Prostate gland (tissue), 2 donors: ENCODE measurements at regions not wholly inside any gene's neighbourhood (a gene's known extent, or its start where the extent isn't known, plus 50 kb on each side); places are given as distances from the start of the nearest gene placed in this dataset.
A peak's percentile ranks its signal among the peaks of the same experiment; 100 is the strongest.

ENCODE experiments used
- DNase-seq: peaks from one replicate; pipeline ENCODE4 v3.0.0-alpha.2; 2019; ENCODE audit warnings: low spot score
- H3K27ac ChIP-seq, 2 donors: fragments of 200-600 bp; sonication (generic); 2 replicates each; pipeline ENCODE4 v1.5.1; 2017 to 2019
- H3K27me3 ChIP-seq: fragments of 200-600 bp; sonication (generic); replicated peaks from 2 replicates; pipeline ENCODE4 v1.5.1; 2019; ENCODE audit not compliant: insufficient read depth
- H3K36me3 ChIP-seq, 2 donors: fragments of 200-600 bp; sonication (generic); 1 replicate in 1 of 2; 2 replicates in 1 of 2; pipeline versions ENCODE4 v1.5.1 to v1.8.1; 2017 to 2019
- H3K4me1 ChIP-seq: fragments of 200-600 bp; sonication (generic); replicated peaks from 2 replicates; pipeline ENCODE4 v1.5.1; 2019
- H3K4me3 ChIP-seq, 2 donors: fragments of 200-600 bp; sonication (generic); 2 replicates each; pipeline ENCODE4 v1.5.1; 2017 to 2019
- H3K9me3 ChIP-seq: fragments of 200-600 bp; sonication (generic); 2 replicates; pipeline ENCODE4 v1.5.1; 2017
- CTCF ChIP-seq, 4 experiments: fragments of 200-600 bp in 2 of 4; fragments of 450-650 bp in 2 of 4; sonication (generic) in 2 of 4; IDR thresholded peaks; 1 replicate in 3 of 4; 2 replicates in 1 of 4; pipeline ENCODE4 v1.5.1; 2016 to 2019; ENCODE audit warnings: antibody characterized with exemption in 4 of 4, mild to moderate bottlenecking in 2 of 4, moderate library complexity in 2 of 4
- POLR2A ChIP-seq: fragments of 450-650 bp; IDR thresholded peaks from one replicate; pipeline ENCODE4 v1.6.1; 2016; ENCODE audit warnings: antibody characterized with exemption, mild to moderate bottlenecking
- POLR2AphosphoS5 ChIP-seq: sonication (generic); formaldehyde crosslinking; IDR thresholded peaks from one replicate; pipeline ENCODE4 v1.6.1; 2017; ENCODE audit warnings: antibody characterized with exemption
- WGBS: methylation state at CpG from one replicate; pipeline ENCODE4 v1.1.5; 2018; 5-methylcytosine and 5-hydroxymethylcytosine counted together
- intact Hi-C: fragments of 100-400 bp; cut with DNase I; formaldehyde crosslinking; loops from one replicate; pipeline ENCODE4 v1.14.2; 2022

DNA sequence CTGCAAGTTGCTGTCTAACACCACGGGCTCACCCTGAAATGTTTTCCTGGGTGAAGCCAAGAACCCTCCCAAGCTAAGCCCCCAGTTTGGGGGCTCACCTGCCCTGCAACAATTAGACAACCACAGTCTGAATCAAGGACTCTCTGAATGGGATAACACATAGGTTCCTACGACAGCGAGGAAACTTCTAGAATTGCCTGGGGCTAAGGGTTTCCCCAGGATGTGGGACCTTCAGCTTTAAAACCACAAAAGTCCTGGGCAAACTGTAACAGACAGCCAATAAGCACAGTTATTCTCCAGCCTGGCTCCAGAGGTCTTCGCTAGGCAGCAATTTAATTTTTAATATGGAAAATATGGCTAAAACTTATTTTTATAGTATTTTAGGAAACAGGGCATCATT, 162.6 kb downstream of the PRKX start:
- DNase-seq: no peak
- WGBS: 94% methylated on average over 3 of the region's 4 CpGs
- Histone ChIP-seq H3K27me3 (no peaks in the 10 kb centered on the region), H3K36me3 (no peaks in the 10 kb centered on the region), H3K27ac (no peak overlapping the region), H3K9me3 (no peaks in the 10 kb centered on the region), H3K4me1 (no peaks in the 10 kb centered on the region), H3K4me3 (no peak overlapping the region)
- TF ChIP-seq CTCF (IDR thresholded peaks at IDR 0.05) (no peak), POLR2A (no peak), POLR2AphosphoS5 (no peak)
- intact Hi-C loops: no loop called here

- intact Hi-C loops: no loop called here
- 96% methylated on average over 8 of the region's 8 CpGs for WGBS
- no peak for DNase-seq
Measured at GRCh38 chrX:3550160-3550751, 163.2 kb downstream of the PRKX start.

GRCh38 chrX:3549411-3549911, 164.0 kb downstream of the PRKX start:
- no peak for DNase-seq
- intact Hi-C loops: loop anchor here (2.0 kb wide), 1 partner anchor 431 kb away; no protein-coding TSS in a partner anchor
- Histone ChIP-seq H3K27me3 (no peaks in the 10 kb centered on the region), H3K36me3 (no peaks in the 10 kb centered on the region), H3K9me3 (no peaks in the 10 kb centered on the region), H3K27ac (no peak overlapping the region), H3K4me1 (no peaks in the 10 kb centered on the region), H3K4me3 (no peak overlapping the region)
- TF ChIP-seq CTCF (IDR thresholded peaks at IDR 0.05): no peak
- TF ChIP-seq POLR2A: no peak
- no peak for TF ChIP-seq POLR2AphosphoS5
- 45% methylated on average over 6 of the region's 13 CpGs for WGBS

More at GRCh38 chrX:3550160-3550751, 163.2 kb downstream of the PRKX start:
- no peak overlapping the region for H3K4me3 ChIP-seq
- H3K27ac ChIP-seq: no peak overlapping the region
- no peaks in the 10 kb centered on the region for H3K36me3 ChIP-seq
- no peaks in the 10 kb centered on the region for H3K27me3 ChIP-seq
- H3K9me3 ChIP-seq: no peaks in the 10 kb centered on the region
- TF ChIP-seq POLR2A (no peak), POLR2AphosphoS5 (no peak), CTCF (IDR thresholded peaks at IDR 0.05) (no peak)
- H3K4me1 ChIP-seq: no peaks in the 10 kb centered on the region

GRCh38 chrX:3548765-3549391, 164.6 kb downstream of the PRKX start:
- TF ChIP-seq POLR2A (no peak), CTCF (IDR thresholded peaks at IDR 0.05) (peak in 2 of 4 experiments; percentile 46 to 52), POLR2AphosphoS5 (peak; percentile 25)
- Histone ChIP-seq H3K36me3 (no peaks in the 10 kb centered on the region), H3K4me3 (no peak overlapping the region), H3K4me1 (no peaks in the 10 kb centered on the region), H3K27me3 (no peaks in the 10 kb centered on the region), H3K27ac (no peak overlapping the region), H3K9me3 (no peaks in the 10 kb centered on the region)
- 2% methylated on average over 15 of the region's 15 CpGs for WGBS
- DNase-seq: peak; percentile 6
- intact Hi-C loops: loop anchor here (2.0 kb wide), 1 partner anchor 430 kb away; no protein-coding TSS in a partner anchor

GRCh38 chrX:3545901-3546300, 167.5 kb downstream of the PRKX start:
- peak; percentile 5 for DNase-seq
- Histone ChIP-seq H3K4me1 (no peaks in the 10 kb centered on the region), H3K27me3 (no peaks in the 10 kb centered on the region), H3K27ac (no peak overlapping the region), H3K4me3 (no peak overlapping the region), H3K9me3 (no peaks in the 10 kb centered on the region), H3K36me3 (no peaks in the 10 kb centered on the region)
- intact Hi-C loops: no loop called here
- WGBS: 21% methylated on average over 3 of the region's 5 CpGs
- TF ChIP-seq CTCF (IDR thresholded peaks at IDR 0.05) (no peak), POLR2A (no peak), POLR2AphosphoS5 (no peak)
